K562 (cell line): ENCODE measurements at regions not wholly inside any gene's neighbourhood (a gene's known extent, or its start where the extent isn't known, plus 50 kb on each side); places are given as distances from the start of the nearest gene placed in this dataset.
A peak's percentile ranks its signal among the peaks of the same experiment; 100 is the strongest.

ENCODE experiments used
- ATAC-seq: fragments of 200-7000 bp; cut with Tn5 transposase; 3 replicates; pipeline ENCODE4 v1.9.1; 2020; ENCODE audit warnings: moderate library complexity
- BruUV-seq: library from RNA; stranded (reverse); fragments of 400-500 nt; replicated peaks from 2 replicates; lab custom pipeline; 2021; lab: Mats Ljungman, UMichigan
- CTCF ChIA-PET: fragments of 300-600 bp; formaldehyde crosslinking; extraction: SDS; loops from one replicate; lab custom pipeline; 2021; ENCODE audit warnings: low intra/inter-chr PET ratio; lab: Yijun Ruan, JAX
- POLR2A ChIA-PET: fragments of 300-600, 350-650 bp; sonication (Branson Sonifier 250); formaldehyde crosslinking; extraction: SDS; loops from one replicate; lab custom pipeline; 2021; ENCODE audit warnings: antibody characterized with exemption, inconsistent platforms; lab: Yijun Ruan, JAX
- DNase-seq, 4 experiments: peaks; one replicate each; pipeline versions ENCODE4 v3.0.0 to v3.0.0-alpha.2; 2011 to 2018; ENCODE audit warnings: low spot score in 3 of 4, mixed read lengths in 3 of 4; ENCODE audit errors: extremely low read depth in 1 of 4
- FAIRE-seq: peaks from 2 replicates; lab custom pipeline; 2011; peaks lifted over from hg19 to GRCh38; lab: Jason Lieb, UNC
- H2AFZ ChIP-seq: 2 replicates; pipeline ENCODE4 v1.6.0; 2011; ENCODE audit warnings: low read depth, low read length, control low read depth, inconsistent platforms
- H3K27ac ChIP-seq: fragments of 200-600 bp; 3 replicates; pipeline ENCODE4 v1.8.0; 2011; ENCODE audit warnings: low read depth, mild to moderate bottlenecking, control low read depth, inconsistent platforms, low read length, moderate library complexity, mixed read lengths; ENCODE audit errors: extremely low read depth
- H3K27me3 ChIP-seq, 2 experiments: fragments of 300-600 bp in 1 of 2; 2 replicates in 1 of 2; 3 replicates in 1 of 2; pipeline versions ENCODE4 v1.6.0 to v1.8.0; 2011; ENCODE audit warnings: inconsistent platforms in 2 of 2, low read length in 2 of 2, mild to moderate bottlenecking in 1 of 2, mixed read lengths in 1 of 2, moderate library complexity in 1 of 2; ENCODE audit not compliant: control insufficient read depth in 2 of 2, insufficient read depth in 2 of 2
- H3K36me3 ChIP-seq: fragments of 300-600 bp; 3 replicates; pipeline ENCODE4 v1.8.0; 2011; ENCODE audit warnings: mild to moderate bottlenecking, low read length, inconsistent platforms; ENCODE audit not compliant: control insufficient read depth, insufficient read depth
- H3K4me1 ChIP-seq, 2 experiments: fragments of 200-600 bp in 1 of 2; replicated peaks in 1 of 2; 2 replicates in 1 of 2; 3 replicates in 1 of 2; pipeline versions ENCODE4 v1.5.1 to v1.8.0; 2011; ENCODE audit warnings: inconsistent platforms in 2 of 2, low read length in 2 of 2, mild to moderate bottlenecking in 1 of 2, mixed read lengths in 1 of 2, moderate library complexity in 1 of 2; ENCODE audit not compliant: control insufficient read depth in 2 of 2, insufficient read depth in 2 of 2
- H3K4me2 ChIP-seq: 2 replicates; pipeline ENCODE4 v1.6.1; 2011; ENCODE audit warnings: low read length, control low read depth, inconsistent platforms, mixed read lengths; ENCODE audit not compliant: insufficient read depth
- H3K4me3 ChIP-seq: fragments of 200-600 bp; sonication (generic), shearing (Covaris generic); 2 replicates; pipeline ENCODE4 v1.5.1; 2016; ENCODE audit warnings: control low read depth, inconsistent platforms
- H3K79me2 ChIP-seq: fragments of 200-600 bp; 3 replicates; pipeline ENCODE4 v1.8.0; 2011; ENCODE audit warnings: low read length, inconsistent platforms; ENCODE audit not compliant: control insufficient read depth, insufficient read depth
- H3K9ac ChIP-seq, 2 experiments: 2 replicates each; pipeline versions ENCODE4 v1.6.0 to v1.6.1; 2011; ENCODE audit warnings: low read depth in 2 of 2, low read length in 2 of 2, control low read depth in 1 of 2, inconsistent platforms in 1 of 2, mild to moderate bottlenecking in 1 of 2, mixed read lengths in 1 of 2; ENCODE audit not compliant: insufficient read depth in 1 of 2
- H3K9me1 ChIP-seq: one replicate; pipeline ENCODE4 v1.6.0; 2011; ENCODE audit warnings: inconsistent platforms, mild to moderate bottlenecking, low read length, moderate library complexity; ENCODE audit not compliant: control insufficient read depth, insufficient read depth
- H3K9me3 ChIP-seq: replicated peaks from 2 replicates; pipeline ENCODE4 v1.5.1; 2011; ENCODE audit warnings: low read depth, low read length, inconsistent platforms; ENCODE audit not compliant: control insufficient read depth, insufficient read depth
- H4K20me1 ChIP-seq: replicated peaks from 2 replicates; pipeline ENCODE4 v1.6.1; 2011; ENCODE audit warnings: low read length, inconsistent platforms, mixed read lengths; ENCODE audit not compliant: control insufficient read depth, insufficient read depth
- ATF2 ChIP-seq: sonication (generic); formaldehyde crosslinking; IDR thresholded peaks from 2 replicates; pipeline ENCODE4 v1.8.1; 2022; ENCODE audit warnings: missing genetic modification reagents
- ATF3 ChIP-seq, 2 experiments: fragments of 450-650 bp in 1 of 2; sonication (generic) in 1 of 2; formaldehyde crosslinking in 1 of 2; IDR thresholded peaks in 1 of 2; conservative IDR thresholded peaks in 1 of 2; 2 replicates each; pipeline versions ENCODE4 v1.6.1 to v1.8.1; 2016 to 2023; ENCODE audit warnings: mild to moderate bottlenecking in 2 of 2, moderate library complexity in 2 of 2, inconsistent platforms in 1 of 2, missing genetic modification reagents in 1 of 2
- ATF7 ChIP-seq: fragments of 450-650 bp; IDR thresholded peaks from 2 replicates; pipeline ENCODE4 v1.7.1; 2014; ENCODE audit warnings: mild to moderate bottlenecking, moderate library complexity
- DMBX1 ChIP-seq: fragments of 250-450 bp; sonication (Bioruptor Pico); IDR thresholded peaks from 2 replicates; pipeline ENCODE4 v1.8.0; 2022; ENCODE audit warnings: inconsistent platforms, mild to moderate bottlenecking, moderate library complexity, borderline replicate concordance
- EHMT2 ChIP-seq: fragments of 450-650 bp; IDR thresholded peaks from 2 replicates; pipeline ENCODE4 v1.6.1; 2018; ENCODE audit warnings: antibody characterized with exemption
- HMG20B ChIP-seq: fragments of 250-450 bp; sonication (Bioruptor Pico); IDR thresholded peaks from 2 replicates; pipeline ENCODE4 v1.5.0; 2021; ENCODE audit warnings: mild to moderate bottlenecking
- KLF1 ChIP-seq: fragments of 450-650 bp; IDR thresholded peaks from 2 replicates; pipeline ENCODE4 v1.6.1; 2016; ENCODE audit warnings: missing genetic modification characterization, missing compliant biosample characterization
- LCOR ChIP-seq: sonication (generic); formaldehyde crosslinking; IDR thresholded peaks from 2 replicates; pipeline ENCODE4 v1.8.0; 2022; ENCODE audit warnings: mild to moderate bottlenecking, missing genetic modification reagents
- MIER1 ChIP-seq: fragments of 450-650 bp; IDR thresholded peaks from 2 replicates; pipeline ENCODE4 v1.6.1; 2016; ENCODE audit warnings: antibody characterized with exemption, mild to moderate bottlenecking, low read depth
- PTRF ChIP-seq: fragments of 450-650 bp; IDR thresholded peaks from 2 replicates; pipeline ENCODE4 v1.6.1; 2016; ENCODE audit warnings: mild to moderate bottlenecking, missing genetic modification characterization, missing compliant biosample characterization
- RFX5 ChIP-seq: IDR thresholded peaks from 2 replicates; pipeline ENCODE4 v1.6.1; 2011; ENCODE audit warnings: low read depth, mild to moderate bottlenecking, improper control_type of control experiment, low read length
- ZNF586 ChIP-seq: fragments of 450-650 bp; formaldehyde crosslinking; conservative IDR thresholded peaks from 2 replicates; pipeline ENCODE4 v1.4.0; 2020; ENCODE audit warnings: mild to moderate bottlenecking, moderate library complexity
- WGBS: fragments of 100-300 bp; shearing (Covaris generic); methylation state at CpG from one replicate; pipeline ENCODE4 v1.1.6; 2016; ENCODE audit warnings: low coverage, mixed read lengths; ENCODE audit not compliant: insufficient coverage; ENCODE audit errors: missing lambda C conversion rate; 5-methylcytosine and 5-hydroxymethylcytosine counted together
- in situ Hi-C: fragments of 300-500 bp; cut with MboI; formaldehyde crosslinking; loops from 4 replicates; pipeline ENCODE4 v1.15.0; 2018; ENCODE audit warnings: inconsistent platforms, mixed read lengths
- intact Hi-C: fragments of 100-400 bp; cut with micrococcal nuclease; formaldehyde crosslinking; loops from 2 replicates; pipeline ENCODE4 v1.14.2; 2022

GRCh38 chr16:49128740-49129139 is 152.9 kb downstream of the CBLN1 start:
- no peaks in the 10 kb centered on the region for H3K36me3 ChIP-seq
- 0% methylated on average over 2 of the region's 2 CpGs for WGBS
- intact Hi-C loops = no loop called here
- no TSS peak for BruUV-seq
- ATAC-seq (no peak), FAIRE-seq (no peak), DNase-seq (no peak)
- in situ Hi-C loops = no loop called here
- H3K4me1 ChIP-seq = no peaks in the 10 kb centered on the region
- CTCF ChIA-PET = no interaction called here
- no peak overlapping the region for H3K4me3 ChIP-seq
- H3K9me1 ChIP-seq = no peaks in the 10 kb centered on the region
- no peaks in the 10 kb centered on the region for H3K79me2 ChIP-seq
- no peak overlapping the region for H3K9ac ChIP-seq
- H3K27me3 ChIP-seq = no peaks in the 10 kb centered on the region
- TF ChIP-seq HMG20B (CRISPR knock-in tag) (no peak), ATF7 (peak; percentile 24; the same call in 1 of the 2 replicates), ATF3 (IDR thresholded peaks at IDR 0.05) (0 out of 2 replicates have a peak, but pooled peaks have one; percentile 10), ATF3 (CRISPR knock-in tag; conservative IDR thresholded peaks at IDR 0.05) (no peak)
- no peak overlapping the region for H3K27ac ChIP-seq
- no peaks in the 10 kb centered on the region for H4K20me1 ChIP-seq
- no peak overlapping the region for H2AFZ ChIP-seq
- H3K4me2 ChIP-seq = no peak overlapping the region
- POLR2A ChIA-PET = no interaction called here
- no peaks in the 10 kb centered on the region for H3K9me3 ChIP-seq

GRCh38 chr16:49127103-49127502 is 154.5 kb downstream of the CBLN1 start:
- Histone ChIP-seq H3K27ac (no peak overlapping the region), H3K79me2 (no peaks in the 10 kb centered on the region), H3K9me3 (no peaks in the 10 kb centered on the region), H3K36me3 (no peaks in the 10 kb centered on the region), H3K9ac (no peak overlapping the region), H3K4me1 (no peaks in the 10 kb centered on the region), H2AFZ (no peak overlapping the region), H3K9me1 (no peaks in the 10 kb centered on the region), H4K20me1 (no peaks in the 10 kb centered on the region), H3K4me2 (no peak overlapping the region), H3K27me3 (no peaks in the 10 kb centered on the region), H3K4me3 (no peak overlapping the region)
- ChIA-PET CTCF (interaction anchor here (0.6 kb wide), 1 partner anchor 634 kb away, joined by 3 read pairs; no protein-coding TSS in a partner anchor), POLR2A (no interaction called here)
- WGBS = 5% methylated on average over 1 of the region's 1 CpG
- intact Hi-C loops = no loop called here
- BruUV-seq = no TSS peak
- DNase-seq (peak; percentile 8 to 31 (median 16)), ATAC-seq (no peak), FAIRE-seq (no peak)
- in situ Hi-C loops = no loop called here
- TF ChIP-seq PTRF (tag) = no peak
- no peak for TF ChIP-seq KLF1
- no peak for TF ChIP-seq LCOR (CRISPR knock-in tag)
- no peak for TF ChIP-seq RFX5
- TF ChIP-seq ZNF586 (CRISPR knock-in tag) = no peak
- peak; percentile 87 for TF ChIP-seq EHMT2
- TF ChIP-seq MIER1 = peak; percentile 70; the same call in 1 of the 2 replicates
- no peak for TF ChIP-seq DMBX1 (CRISPR knock-in tag)
- TF ChIP-seq ATF2 (CRISPR knock-in tag) = no peak
